ENCODE measurements at regions not wholly inside any gene's neighbourhood (a gene's known extent, or its start where the extent isn't known, plus 50 kb on each side); places are given as distances from the start of the nearest gene placed in this dataset.

DNA sequence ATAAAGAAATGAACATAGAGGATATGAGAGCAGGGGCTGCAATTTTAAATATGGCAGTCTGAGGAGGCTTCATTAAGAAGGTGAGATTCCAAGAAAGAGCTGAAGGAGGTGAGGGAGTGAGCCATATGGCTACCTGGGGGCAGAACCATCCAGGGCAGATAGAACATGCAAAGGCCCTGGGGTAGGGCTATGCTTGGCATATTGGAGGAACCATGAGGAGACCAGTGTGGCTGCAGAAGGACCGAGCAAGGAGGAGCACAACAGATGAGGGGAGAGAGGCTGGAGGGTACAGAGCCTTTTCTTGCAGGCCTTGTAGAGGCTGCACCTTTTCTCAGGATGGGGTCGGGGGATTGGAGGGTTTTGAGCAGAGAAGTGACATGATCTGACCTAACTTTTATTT lies 69.5 kb upstream of the GATA6 start:
- H3K4me3 ChIP-seq (ENCODE audit: low read length): no peak overlapping the region
- DNase-seq (ENCODE audit: low read depth, low spot score): no peak

DNA sequence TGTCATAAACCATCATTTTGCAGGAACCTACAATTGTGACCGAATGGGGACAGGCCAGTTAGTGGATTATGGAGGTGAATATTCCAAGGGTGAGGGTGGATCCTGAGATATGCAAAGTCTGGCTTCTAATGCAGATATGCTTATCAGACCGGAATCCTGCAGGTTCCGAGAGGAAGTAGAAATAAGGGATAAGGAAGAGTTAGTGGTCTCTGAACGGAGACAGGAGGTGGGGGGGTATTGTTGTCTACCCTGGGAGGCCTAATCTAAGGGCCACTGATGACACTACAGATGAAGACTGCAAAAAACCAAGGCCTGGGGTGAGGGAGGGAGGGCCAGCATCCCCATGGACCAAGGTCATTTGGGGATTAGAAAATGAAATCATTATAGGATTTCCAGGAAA lies 67.7 kb upstream of the GATA6 start:
- no peak for DNase-seq (ENCODE audit: low read depth, low spot score)
- H3K4me3 ChIP-seq (ENCODE audit: low read length): no peak overlapping the region

DNA sequence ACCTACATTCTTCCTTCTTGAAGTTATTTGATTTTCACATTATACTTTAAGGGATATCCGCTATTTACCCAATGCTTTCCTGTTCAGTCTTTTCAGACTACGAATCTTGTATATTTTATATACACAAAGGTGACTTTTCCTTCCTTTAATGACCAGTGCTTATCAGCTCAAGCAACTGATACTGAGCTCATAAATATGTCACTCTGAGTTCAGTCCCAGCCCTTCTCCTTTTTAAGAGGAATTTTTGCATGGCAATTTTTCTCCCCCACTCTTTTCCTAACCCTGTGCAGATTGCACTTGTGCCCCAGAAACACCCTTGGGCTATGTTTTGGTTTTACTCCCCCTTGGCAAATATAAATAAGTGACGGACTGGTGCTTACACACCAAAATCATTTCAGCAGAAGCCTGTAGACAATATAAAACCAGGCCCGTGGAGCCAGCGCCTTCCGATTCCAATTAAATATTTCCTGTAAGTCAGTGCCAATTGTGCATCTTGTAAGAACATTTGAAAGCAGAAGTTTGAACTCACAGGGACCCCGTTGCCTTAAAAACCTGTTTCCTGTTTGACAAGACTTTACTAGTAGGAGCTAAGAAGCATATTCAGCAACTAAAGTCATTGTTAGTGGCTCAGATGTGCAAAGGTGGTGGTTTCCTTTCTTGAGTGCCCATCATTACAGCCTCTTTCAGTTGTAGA lies 66.3 kb upstream of the GATA6 start:
- DNase-seq (ENCODE audit: low read depth, low spot score): peak; percentile 9
- H3K4me3 ChIP-seq (ENCODE audit: low read length): no peak overlapping the region

DNA sequence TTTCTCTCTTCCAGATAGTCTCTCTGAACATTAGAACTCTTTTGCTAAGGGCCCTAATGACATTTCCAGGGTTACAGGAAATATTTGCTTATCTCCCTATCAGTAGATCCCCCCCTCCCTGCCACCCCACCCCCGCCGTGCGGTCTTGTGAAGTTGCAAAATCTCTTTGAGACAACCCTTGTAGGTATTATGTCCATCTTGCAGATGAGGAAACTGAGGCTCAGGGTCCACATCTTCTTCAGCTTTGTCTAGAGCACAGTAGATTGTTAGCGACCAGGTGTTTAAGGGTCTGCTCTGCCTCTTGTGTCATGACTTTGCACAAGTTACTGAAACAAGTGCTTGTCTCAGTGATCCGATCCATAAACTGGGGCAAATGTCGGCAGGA lies 65.8 kb upstream of the GATA6 start:
- H3K4me3 ChIP-seq (ENCODE audit: low read length): no peak overlapping the region
- DNase-seq (ENCODE audit: low read depth, low spot score): no peak

DNA sequence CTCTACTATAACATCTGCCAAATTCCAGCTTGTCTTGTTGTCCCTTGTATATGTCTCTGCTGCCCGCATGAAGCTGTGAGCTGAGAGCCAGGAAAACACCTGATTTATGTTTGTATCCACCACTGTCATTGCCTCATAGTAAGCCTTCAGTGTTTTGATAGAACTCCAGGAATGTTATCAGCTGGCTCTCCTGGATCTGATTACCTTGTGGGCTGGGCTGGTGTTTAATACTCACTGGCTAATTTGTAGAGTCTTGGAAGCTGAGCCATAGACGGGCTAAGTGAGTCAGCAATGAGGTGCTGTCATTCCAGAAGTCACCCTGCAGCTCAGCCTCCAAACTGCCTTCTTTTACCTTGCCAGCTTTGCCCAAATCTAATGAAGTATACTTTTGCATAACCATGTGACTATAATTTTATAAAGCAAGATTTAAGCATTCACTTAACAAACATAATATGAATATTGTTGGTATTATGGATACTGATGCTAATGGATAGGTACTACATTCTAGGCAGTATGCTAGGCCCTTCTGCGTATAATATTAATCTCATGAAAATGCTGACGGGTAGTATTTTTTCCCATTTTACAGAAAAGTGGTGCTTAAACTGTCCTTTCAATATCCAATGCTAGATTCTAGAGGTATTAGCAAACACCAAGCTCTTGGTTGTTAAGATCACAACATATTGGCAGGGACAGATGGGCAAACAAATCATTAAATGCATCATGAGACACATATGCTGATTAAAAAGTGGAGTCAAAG lies 62.7 kb upstream of the GATA6 start:
- no peak overlapping the region for H3K4me3 ChIP-seq (ENCODE audit: low read length)
- DNase-seq (ENCODE audit: low read depth, low spot score): no peak

DNA sequence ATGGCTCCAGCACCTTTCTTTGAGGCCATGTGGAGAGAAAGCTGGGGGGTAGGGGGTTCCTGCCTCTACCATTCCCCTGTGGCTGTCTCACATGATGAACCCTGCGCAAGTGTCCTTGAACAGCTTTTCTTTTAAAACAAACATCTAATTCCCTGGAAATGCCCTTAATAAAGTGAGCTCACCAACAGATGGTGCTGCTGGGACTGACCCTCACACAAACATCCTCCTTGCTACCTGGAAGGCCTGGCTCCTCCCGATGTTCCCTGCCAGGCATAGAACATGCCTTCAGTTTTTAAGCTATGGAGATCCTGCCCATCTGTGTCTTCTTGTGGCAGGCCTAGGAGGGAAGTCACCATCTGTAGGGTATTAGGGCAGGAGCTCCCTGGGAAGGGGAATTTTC lies 60.7 kb upstream of the GATA6 start:
- no peak for DNase-seq (ENCODE audit: low read depth, low spot score)
- no peak overlapping the region for H3K4me3 ChIP-seq (ENCODE audit: low read length)

DNA sequence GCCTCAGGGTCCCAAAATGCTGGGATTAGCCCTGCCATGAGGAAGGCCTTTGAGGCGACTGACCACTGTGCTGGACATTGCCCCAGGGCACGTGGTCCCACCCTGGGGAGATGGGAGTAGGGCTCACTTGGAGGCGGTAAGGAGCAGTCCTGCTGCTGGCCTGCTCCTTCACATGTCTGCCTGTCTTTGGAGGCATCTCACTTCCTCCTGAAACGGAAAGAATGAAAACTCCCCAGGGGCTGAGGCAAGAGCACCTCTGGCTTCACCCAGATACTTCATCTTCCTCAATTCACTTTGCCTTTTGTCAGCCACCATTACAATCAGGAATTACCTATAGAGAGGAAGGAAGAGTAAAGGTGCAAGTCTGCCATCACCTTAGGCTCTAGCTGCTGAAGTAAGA lies 59.9 kb upstream of the GATA6 start:
- DNase-seq (ENCODE audit: low read depth, low spot score): no peak
- no peak overlapping the region for H3K4me3 ChIP-seq (ENCODE audit: low read length)

DNA sequence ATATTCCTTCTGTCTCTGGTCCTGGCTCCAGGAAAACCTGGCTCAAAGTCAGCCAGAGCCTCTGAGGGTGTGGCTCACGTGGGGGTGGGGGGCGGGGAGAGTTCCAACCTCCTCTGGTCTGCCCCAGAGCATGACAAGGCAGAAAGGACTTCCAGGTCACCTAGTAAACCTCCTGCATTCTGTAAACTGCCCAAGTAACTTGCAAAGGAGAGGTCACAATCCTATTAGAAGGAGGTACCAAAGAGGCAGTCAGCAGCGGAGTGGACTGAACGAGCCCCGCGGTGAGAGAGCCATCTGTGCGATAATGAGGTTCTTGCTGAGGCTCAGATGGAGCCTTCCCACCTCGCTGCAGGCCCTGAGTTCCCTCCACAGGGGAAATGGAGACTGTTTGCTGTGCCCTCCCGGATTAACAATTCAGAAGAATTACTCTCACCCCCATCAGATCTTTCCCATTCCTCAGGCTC lies 58.9 kb upstream of the GATA6 start:
- H3K4me3 ChIP-seq (ENCODE audit: low read length): no peak overlapping the region
- DNase-seq (ENCODE audit: low read depth, low spot score): no peak

DNA sequence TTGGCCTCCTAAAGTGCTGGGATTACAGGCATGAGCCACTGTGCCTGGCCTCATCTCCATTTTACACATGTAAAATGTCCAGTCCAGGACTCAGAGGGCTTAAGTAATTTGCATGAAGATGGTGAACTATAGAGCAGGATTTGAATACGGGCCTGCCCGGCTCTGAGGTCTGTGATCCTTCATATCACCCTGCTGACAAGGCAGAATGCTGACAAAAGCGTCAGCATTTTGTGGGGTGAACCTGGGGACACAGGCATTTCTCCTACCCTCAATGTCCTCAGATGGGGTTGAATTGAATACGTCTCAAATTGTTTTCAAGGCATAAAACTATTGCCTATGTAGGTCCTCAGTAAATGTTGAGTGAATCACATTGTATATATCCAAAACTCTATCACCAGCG lies 57.2 kb upstream of the GATA6 start:
- no peak overlapping the region for H3K4me3 ChIP-seq (ENCODE audit: low read length)
- DNase-seq (ENCODE audit: low read depth, low spot score): no peak

DNA sequence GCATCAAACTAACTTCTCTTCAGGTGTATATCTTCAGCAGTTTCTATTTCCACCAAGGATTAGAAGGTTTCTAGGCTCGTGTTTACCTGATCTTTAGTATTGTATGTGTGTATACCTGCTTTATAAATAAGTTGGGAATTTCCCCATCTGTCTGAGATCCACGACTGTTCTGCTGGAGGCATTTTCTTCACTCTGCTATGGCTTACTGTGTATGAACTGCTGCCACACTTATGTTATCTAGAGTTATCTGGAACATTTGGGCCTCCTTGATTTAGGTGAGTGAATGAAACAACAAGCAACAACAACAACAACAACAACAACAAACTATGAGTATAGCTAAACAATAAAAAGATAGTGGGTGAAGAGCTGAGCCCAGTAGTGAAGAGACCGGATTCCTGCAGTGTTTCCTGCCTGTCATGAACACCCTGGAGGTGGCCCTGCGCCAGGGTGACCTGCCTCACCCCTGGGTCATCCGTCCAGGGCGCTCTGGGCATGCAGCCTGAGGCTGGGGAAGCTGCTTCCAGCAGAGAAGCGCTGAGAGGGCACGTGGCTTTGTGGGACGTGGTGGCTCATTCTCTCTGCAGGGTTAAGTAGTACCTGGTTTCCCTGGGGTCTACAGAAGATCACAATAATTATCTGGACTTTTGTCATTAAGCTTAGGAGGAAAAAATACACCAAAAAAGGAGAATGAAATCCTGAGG lies 56.1 kb upstream of the GATA6 start:
- no peak for DNase-seq (ENCODE audit: low read depth, low spot score)
- H3K4me3 ChIP-seq (ENCODE audit: low read length): no peak overlapping the region

DNA sequence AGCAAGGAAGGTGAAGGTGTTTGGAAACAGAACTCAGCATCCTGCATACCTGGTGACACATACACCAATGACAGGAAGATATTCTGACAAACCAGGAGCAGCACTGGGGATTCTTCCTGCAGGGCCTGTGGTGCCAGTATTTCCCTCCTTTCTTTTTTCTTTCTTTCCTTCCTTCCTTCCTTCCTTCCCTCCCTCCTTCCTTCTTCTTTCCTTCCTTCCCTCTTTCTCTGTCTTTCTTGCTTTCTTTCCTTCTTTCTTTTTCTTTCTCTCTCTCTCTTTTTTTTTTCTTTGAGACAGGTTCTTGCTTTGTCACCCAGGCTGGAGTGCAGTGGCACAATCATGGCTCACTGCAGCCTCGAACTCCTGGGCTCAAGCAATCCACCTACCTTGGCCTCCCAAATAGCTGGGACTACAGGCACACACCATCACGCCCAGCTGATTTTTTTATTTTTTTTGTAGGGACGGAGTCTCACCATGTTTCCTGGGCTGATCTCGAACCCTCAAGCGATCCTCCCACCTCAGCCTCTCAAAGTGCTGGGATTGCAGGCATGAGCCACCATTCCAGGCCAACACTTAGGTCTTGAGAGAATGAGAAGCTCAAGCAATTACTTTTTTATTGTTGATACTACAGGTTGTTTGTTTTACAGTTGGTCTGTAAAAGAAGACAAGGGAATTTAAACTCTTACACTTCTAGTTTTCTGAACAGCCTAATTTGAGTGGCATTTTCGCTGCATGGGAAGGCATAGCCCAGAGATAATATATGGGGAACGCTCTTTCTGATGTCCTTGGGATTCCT lies 54.7 kb upstream of the GATA6 start:
- H3K4me3 ChIP-seq (ENCODE audit: low read length): no peak overlapping the region
- DNase-seq (ENCODE audit: low read depth, low spot score): no peak

DNA sequence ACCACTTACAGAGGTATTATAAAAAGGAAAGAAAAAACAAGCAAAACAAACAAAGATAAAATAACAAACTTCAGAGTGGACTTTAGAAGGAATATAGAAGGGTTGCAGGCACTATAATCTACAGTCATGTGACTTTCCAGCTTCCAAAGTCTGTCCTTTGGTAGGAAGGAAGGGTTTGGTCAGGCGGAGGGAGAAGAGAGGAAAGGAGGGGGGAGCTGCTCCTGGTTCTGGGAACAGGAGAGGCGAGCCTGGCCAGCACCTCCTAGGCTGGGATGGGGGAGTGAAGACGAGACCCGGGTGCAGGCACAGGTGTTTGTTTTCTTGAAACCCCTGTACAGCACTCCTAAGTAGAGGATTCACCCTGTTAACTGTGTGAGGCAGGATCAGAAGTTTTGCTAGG lies 53.8 kb upstream of the GATA6 start:
- no peak for DNase-seq (ENCODE audit: low read depth, low spot score)
- H3K4me3 ChIP-seq (ENCODE audit: low read length): no peak overlapping the region
